ENCODE measurements at regions not wholly inside any gene's neighbourhood (a gene's known extent, or its start where the extent isn't known, plus 50 kb on each side); places are given as distances from the start of the nearest gene placed in this dataset.

DNA sequence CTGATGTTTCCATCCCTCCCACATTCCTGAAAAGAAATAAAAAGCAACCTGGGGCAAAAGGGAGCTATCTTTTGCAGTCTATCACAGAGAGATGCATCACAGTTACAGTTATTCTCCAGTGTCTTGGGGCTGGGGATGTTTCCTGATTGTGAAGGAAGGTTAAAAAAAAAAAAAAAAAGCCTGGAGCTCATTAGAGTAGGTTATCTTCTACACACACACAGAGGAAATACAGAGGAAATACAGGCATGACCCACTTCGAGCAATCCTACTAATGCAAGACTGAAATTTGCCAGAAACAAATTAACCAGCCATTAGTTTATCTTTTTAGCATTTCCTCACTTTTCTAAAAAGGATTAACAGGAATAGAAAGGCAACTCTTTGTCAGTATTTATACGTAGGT lies 89.4 kb upstream of the CLMP start:
- TF ChIP-seq OSR1 (CRISPR knock-in tag; IDR thresholded peaks at IDR 0.05) (no peak), TCF4 (CRISPR knock-in tag; IDR thresholded peaks at IDR 0.05; ENCODE audit: borderline replicate concordance) (no peak; the same call in 1 of the 2 replicates), ZFP30 (CRISPR knock-in tag; IDR thresholded peaks at IDR 0.05) (no peak)
- TF ChIP-seq, protein P1, sequence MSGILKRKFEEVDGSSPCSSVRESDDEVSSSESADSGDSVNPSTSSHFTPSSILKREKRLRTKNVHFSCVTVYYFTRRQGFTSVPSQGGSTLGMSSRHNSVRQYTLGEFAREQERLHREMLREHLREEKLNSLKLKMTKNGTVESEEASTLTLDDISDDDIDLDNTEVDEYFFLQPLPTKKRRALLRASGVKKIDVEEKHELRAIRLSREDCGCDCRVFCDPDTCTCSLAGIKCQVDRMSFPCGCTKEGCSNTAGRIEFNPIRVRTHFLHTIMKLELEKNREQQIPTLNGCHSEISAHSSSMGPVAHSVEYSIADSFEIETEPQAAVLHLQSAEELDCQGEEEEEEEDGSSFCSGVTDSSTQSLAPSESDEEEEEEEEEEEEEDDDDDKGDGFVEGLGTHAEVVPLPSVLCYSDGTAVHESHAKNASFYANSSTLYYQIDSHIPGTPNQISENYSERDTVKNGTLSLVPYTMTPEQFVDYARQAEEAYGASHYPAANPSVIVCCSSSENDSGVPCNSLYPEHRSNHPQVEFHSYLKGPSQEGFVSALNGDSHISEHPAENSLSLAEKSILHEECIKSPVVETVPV (CRISPR knock-in tag; IDR thresholded peaks at IDR 0.05), result no peak
